Liver (tissue), 8 donors: ENCODE measurements at regions not wholly inside any gene's neighbourhood (a gene's known extent, or its start where the extent isn't known, plus 50 kb on each side); places are given as distances from the start of the nearest gene placed in this dataset.

ENCODE experiments used
- DNase-seq: peaks from one replicate; pipeline ENCODE4 v3.0.0-alpha.2; 2017; ENCODE audit warnings: low spot score
- H3K27ac ChIP-seq, 2 donors: one replicate each; pipeline ENCODE4 v1.7.0; 2013; ENCODE audit warnings: inconsistent platforms in 2 of 2, low read length in 2 of 2, control low read depth in 1 of 2, low read depth in 1 of 2, mild to moderate bottlenecking in 1 of 2
- H3K27me3 ChIP-seq, 4 donors: one replicate each; pipeline versions ENCODE4 v1.6.1 to v1.7.0; 2013; ENCODE audit warnings: low read length in 3 of 4, inconsistent platforms in 1 of 4, mild to moderate bottlenecking in 1 of 4, moderate library complexity in 1 of 4; ENCODE audit not compliant: control insufficient read depth in 4 of 4, insufficient read depth in 4 of 4
- H3K36me3 ChIP-seq, 4 donors: one replicate each; pipeline versions ENCODE4 v1.6.1 to v1.7.0; 2013; ENCODE audit warnings: low read length in 3 of 4, mild to moderate bottlenecking in 3 of 4, low read depth in 1 of 4, moderate library complexity in 1 of 4; ENCODE audit not compliant: control insufficient read depth in 4 of 4, insufficient read depth in 3 of 4
- H3K4me1 ChIP-seq, 4 donors: one replicate each; pipeline versions ENCODE4 v1.6.1 to v1.7.0; 2013; ENCODE audit warnings: low read length in 3 of 4, mild to moderate bottlenecking in 3 of 4, moderate library complexity in 1 of 4; ENCODE audit not compliant: control insufficient read depth in 4 of 4, insufficient read depth in 4 of 4
- H3K4me3 ChIP-seq, 3 donors: one replicate each; pipeline versions ENCODE4 v1.6.1 to v1.7.0; 2013; ENCODE audit warnings: low read length in 3 of 3, control low read depth in 1 of 3, low read depth in 1 of 3, mild to moderate bottlenecking in 1 of 3
- H3K9ac ChIP-seq, 2 donors: one replicate each; pipeline ENCODE4 v1.7.0; 2013; ENCODE audit warnings: low read length in 2 of 2, mild to moderate bottlenecking in 2 of 2, moderate library complexity in 2 of 2, control low read depth in 1 of 2, low read depth in 1 of 2
- H3K9me3 ChIP-seq, 4 donors: one replicate each; pipeline versions ENCODE4 v1.6.1 to v1.7.0; 2013; ENCODE audit warnings: low read length in 3 of 4; ENCODE audit not compliant: control insufficient read depth in 4 of 4
- ATF3 ChIP-seq: IDR thresholded peaks from 2 replicates; pipeline ENCODE4 v1.6.1; 2016; ENCODE audit warnings: antibody characterized with exemption
- CTCF ChIP-seq: fragments of 150-350 bp; IDR thresholded peaks from 2 replicates; pipeline ENCODE4 v1.5.1; 2017; ENCODE audit warnings: improper control_type of control experiment, low read depth, low read length; ENCODE audit not compliant: missing input control
- EGR1 ChIP-seq, 2 donors: IDR thresholded peaks; 2 replicates each; pipeline ENCODE4 v1.6.1; 2016 to 2018; ENCODE audit warnings: antibody characterized with exemption in 2 of 2, low read depth in 2 of 2
- FOXA1 ChIP-seq: IDR thresholded peaks from 2 replicates; pipeline ENCODE4 v1.6.1; 2016; ENCODE audit warnings: antibody characterized with exemption
- FOXA2 ChIP-seq: IDR thresholded peaks from 2 replicates; pipeline ENCODE4 v1.6.1; 2016; ENCODE audit warnings: antibody characterized with exemption
- GABPA ChIP-seq, 2 donors: IDR thresholded peaks in 1 of 2; conservative IDR thresholded peaks in 1 of 2; 2 replicates each; pipeline ENCODE4 v1.6.1; 2016; ENCODE audit warnings: antibody characterized with exemption in 2 of 2, mild to moderate bottlenecking in 1 of 2, moderate library complexity in 1 of 2
- HNF4A ChIP-seq, 2 donors: conservative IDR thresholded peaks; 2 replicates each; pipeline ENCODE4 v1.6.1; 2016; ENCODE audit warnings: antibody characterized with exemption in 2 of 2, mild to moderate bottlenecking in 2 of 2
- HNF4G ChIP-seq: IDR thresholded peaks from 2 replicates; pipeline ENCODE4 v1.6.1; 2016; ENCODE audit warnings: antibody characterized with exemption
- JUND ChIP-seq, 2 donors: IDR thresholded peaks; 2 replicates each; pipeline ENCODE4 v1.6.1; 2016; ENCODE audit warnings: antibody characterized with exemption in 2 of 2
- MAX ChIP-seq: IDR thresholded peaks from 2 replicates; pipeline ENCODE4 v1.6.1; 2016; ENCODE audit warnings: antibody characterized with exemption
- NR2F2 ChIP-seq: IDR thresholded peaks from 2 replicates; pipeline ENCODE4 v1.6.1; 2016; ENCODE audit warnings: antibody characterized with exemption
- RAD21 ChIP-seq, 2 donors: IDR thresholded peaks; 2 replicates each; pipeline ENCODE4 v1.6.1; 2016; ENCODE audit warnings: antibody characterized with exemption in 2 of 2, mild to moderate bottlenecking in 2 of 2
- RXRA ChIP-seq, 2 donors: IDR thresholded peaks; 2 replicates each; pipeline ENCODE4 v1.6.1; 2017 to 2018; ENCODE audit warnings: antibody characterized with exemption in 2 of 2, mild to moderate bottlenecking in 1 of 2
- SP1 ChIP-seq: IDR thresholded peaks from 2 replicates; pipeline ENCODE4 v1.6.1; 2018; ENCODE audit warnings: antibody characterized with exemption, mild to moderate bottlenecking
- TAF1 ChIP-seq: conservative IDR thresholded peaks from 2 replicates; pipeline ENCODE4 v1.6.1; 2016; ENCODE audit warnings: antibody characterized with exemption, mild to moderate bottlenecking
- YY1 ChIP-seq: IDR thresholded peaks from 2 replicates; pipeline ENCODE4 v1.6.1; 2016; ENCODE audit warnings: antibody characterized with exemption, mild to moderate bottlenecking
- WGBS: extraction: QIAGEN DNeasy Blood & Tissue Kit; methylation state at CpG from one replicate; pipeline ENCODE4 v1.1.7; 2013; 5-methylcytosine and 5-hydroxymethylcytosine counted together
- TF ChIP-seq, protein P1 (sequence below): IDR thresholded peaks from 2 replicates; pipeline ENCODE4 v1.6.1; 2016; ENCODE audit warnings: antibody characterized with exemption
- TF ChIP-seq, protein P2 (sequence below): IDR thresholded peaks from 2 replicates; pipeline ENCODE4 v1.6.1; 2016; ENCODE audit warnings: antibody characterized with exemption, mild to moderate bottlenecking
- donor health status: healthy.
- donor health status: healthy.
- donor health status: healthy.
- donor health status: healthy.
- donor health status: healthy.

- no peaks in the 10 kb centered on the region for H3K4me1 ChIP-seq
- H3K4me3 ChIP-seq = no peak overlapping the region
- H3K27me3 ChIP-seq = no peaks in the 10 kb centered on the region
- TF ChIP-seq, protein P1, sequence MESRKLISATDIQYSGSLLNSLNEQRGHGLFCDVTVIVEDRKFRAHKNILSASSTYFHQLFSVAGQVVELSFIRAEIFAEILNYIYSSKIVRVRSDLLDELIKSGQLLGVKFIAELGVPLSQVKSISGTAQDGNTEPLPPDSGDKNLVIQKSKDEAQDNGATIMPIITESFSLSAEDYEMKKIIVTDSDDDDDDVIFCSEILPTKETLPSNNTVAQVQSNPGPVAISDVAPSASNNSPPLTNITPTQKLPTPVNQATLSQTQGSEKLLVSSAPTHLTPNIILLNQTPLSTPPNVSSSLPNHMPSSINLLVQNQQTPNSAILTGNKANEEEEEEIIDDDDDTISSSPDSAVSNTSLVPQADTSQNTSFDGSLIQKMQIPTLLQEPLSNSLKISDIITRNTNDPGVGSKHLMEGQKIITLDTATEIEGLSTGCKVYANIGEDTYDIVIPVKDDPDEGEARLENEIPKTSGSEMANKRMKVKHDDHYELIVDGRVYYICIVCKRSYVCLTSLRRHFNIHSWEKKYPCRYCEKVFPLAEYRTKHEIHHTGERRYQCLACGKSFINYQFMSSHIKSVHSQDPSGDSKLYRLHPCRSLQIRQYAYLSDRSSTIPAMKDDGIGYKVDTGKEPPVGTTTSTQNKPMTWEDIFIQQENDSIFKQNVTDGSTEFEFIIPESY = no peak
- TF ChIP-seq CTCF (no peak), HNF4A (conservative IDR thresholded peaks at IDR 0.05) (no peak), ATF3 (no peak), JUND (IDR thresholded peaks at IDR 0.05) (no peak), RXRA (IDR thresholded peaks at IDR 0.05) (no peak), YY1 (no peak), RAD21 (IDR thresholded peaks at IDR 0.05) (no peak), MAX (no peak), TAF1 (no peak), GABPA (IDR thresholded peaks at IDR 0.05 in 1 of 2, conservative IDR thresholded peaks at IDR 0.05 in 1 of 2) (no peak), FOXA1 (no peak), EGR1 (IDR thresholded peaks at IDR 0.05; ENCODE audit: low read depth in 2 of 2) (no peak), NR2F2 (no peak), SP1 (no peak), FOXA2 (no peak), HNF4G (no peak)
- TF ChIP-seq, protein P2, sequence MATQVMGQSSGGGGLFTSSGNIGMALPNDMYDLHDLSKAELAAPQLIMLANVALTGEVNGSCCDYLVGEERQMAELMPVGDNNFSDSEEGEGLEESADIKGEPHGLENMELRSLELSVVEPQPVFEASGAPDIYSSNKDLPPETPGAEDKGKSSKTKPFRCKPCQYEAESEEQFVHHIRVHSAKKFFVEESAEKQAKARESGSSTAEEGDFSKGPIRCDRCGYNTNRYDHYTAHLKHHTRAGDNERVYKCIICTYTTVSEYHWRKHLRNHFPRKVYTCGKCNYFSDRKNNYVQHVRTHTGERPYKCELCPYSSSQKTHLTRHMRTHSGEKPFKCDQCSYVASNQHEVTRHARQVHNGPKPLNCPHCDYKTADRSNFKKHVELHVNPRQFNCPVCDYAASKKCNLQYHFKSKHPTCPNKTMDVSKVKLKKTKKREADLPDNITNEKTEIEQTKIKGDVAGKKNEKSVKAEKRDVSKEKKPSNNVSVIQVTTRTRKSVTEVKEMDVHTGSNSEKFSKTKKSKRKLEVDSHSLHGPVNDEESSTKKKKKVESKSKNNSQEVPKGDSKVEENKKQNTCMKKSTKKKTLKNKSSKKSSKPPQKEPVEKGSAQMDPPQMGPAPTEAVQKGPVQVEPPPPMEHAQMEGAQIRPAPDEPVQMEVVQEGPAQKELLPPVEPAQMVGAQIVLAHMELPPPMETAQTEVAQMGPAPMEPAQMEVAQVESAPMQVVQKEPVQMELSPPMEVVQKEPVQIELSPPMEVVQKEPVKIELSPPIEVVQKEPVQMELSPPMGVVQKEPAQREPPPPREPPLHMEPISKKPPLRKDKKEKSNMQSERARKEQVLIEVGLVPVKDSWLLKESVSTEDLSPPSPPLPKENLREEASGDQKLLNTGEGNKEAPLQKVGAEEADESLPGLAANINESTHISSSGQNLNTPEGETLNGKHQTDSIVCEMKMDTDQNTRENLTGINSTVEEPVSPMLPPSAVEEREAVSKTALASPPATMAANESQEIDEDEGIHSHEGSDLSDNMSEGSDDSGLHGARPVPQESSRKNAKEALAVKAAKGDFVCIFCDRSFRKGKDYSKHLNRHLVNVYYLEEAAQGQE = no peak
- 84% methylated on average over 4 of the region's 4 CpGs for whole genome bisulfite sequencing
- no peak overlapping the region for H3K9ac ChIP-seq
- DNase-seq = no peak
- no peaks in the 10 kb centered on the region for H3K36me3 ChIP-seq
- no peaks in the 10 kb centered on the region for H3K9me3 ChIP-seq
- no peak overlapping the region for H3K27ac ChIP-seq
Observed at GRCh38 chrX:63993936-63994335, 208.9 kb upstream of the ARHGEF9 start.

DNA sequence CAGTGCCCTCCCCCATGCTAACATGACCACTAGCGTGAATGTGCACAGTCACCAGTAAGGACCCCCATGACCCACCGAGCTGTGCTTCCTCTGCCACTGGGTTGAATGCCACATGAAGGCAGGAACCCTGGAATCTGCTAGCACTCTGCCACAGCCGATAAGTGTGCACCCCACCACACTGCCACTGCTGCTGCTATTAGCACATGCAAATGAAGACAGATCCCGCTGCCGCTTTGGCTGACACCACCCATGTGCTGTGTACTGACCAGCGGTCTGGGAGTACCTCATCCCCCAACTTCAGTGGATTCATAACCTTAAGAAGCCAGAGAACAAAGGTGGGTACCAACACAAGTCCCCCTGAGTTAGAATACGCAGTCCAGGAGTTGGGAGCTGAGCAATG, 200.9 kb upstream of the ARHGEF9 start:
- Histone ChIP-seq H3K9me3 (no peaks in the 10 kb centered on the region), H3K36me3 (no peaks in the 10 kb centered on the region), H3K9ac (no peak overlapping the region), H3K27ac (no peak overlapping the region), H3K4me3 (no peak overlapping the region), H3K27me3 (no peaks in the 10 kb centered on the region), H3K4me1 (no peaks in the 10 kb centered on the region)
- 88% methylated on average over 7 of the region's 7 CpGs for WGBS
- DNase-seq = no peak
- no peak for TF ChIP-seq NR2F2
